Thyroid gland (tissue), 4 donors: ENCODE measurements at regions not wholly inside any gene's neighbourhood (a gene's known extent, or its start where the extent isn't known, plus 50 kb on each side); places are given as distances from the start of the nearest gene placed in this dataset.

Source experiments
- POLR2A ChIP-seq, 2 donors: fragments of 450-650 bp; IDR thresholded peaks; one replicate each; pipeline ENCODE4 v1.6.1; 2017; ENCODE audit warnings: antibody characterized with exemption in 2 of 2, mild to moderate bottlenecking in 2 of 2, moderate library complexity in 1 of 2
- TF ChIP-seq, protein P1 (sequence below), 6 experiments: fragments of 200-600 bp in 3 of 6; fragments of 450-650 bp in 3 of 6; sonication (generic) in 3 of 6; IDR thresholded peaks; one replicate each; pipeline ENCODE4 v1.5.1; 2016 to 2019; ENCODE audit warnings: antibody characterized with exemption in 6 of 6, mild to moderate bottlenecking in 2 of 6, inconsistent platforms in 1 of 6, moderate library complexity in 1 of 6

DNA sequence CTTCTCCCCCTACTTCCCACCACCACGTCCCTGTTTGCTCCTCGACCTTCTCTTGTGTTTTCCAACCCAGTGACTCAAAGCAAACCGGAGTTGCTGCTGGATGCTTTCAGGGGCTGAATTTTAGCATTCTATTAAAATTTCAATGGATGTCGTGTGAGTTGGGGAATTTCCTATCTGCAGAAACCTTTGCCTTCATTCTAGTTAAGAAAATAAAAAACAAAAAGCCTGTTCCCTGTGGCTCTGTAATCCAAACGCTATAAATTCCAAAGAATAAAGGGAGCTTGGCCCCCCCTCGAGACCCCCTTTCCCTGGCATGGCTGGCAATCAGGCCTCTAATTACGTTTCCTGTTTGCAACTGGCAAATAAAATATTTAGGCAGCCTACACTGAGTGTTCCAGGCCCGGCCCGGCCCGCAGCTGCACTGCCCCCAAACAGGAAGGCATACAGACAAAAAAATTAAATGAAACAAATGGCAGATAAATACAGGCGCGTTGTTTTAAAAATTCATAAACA is 139.4 kb upstream of the PPP1R26 start:
- TF ChIP-seq, protein P1, sequence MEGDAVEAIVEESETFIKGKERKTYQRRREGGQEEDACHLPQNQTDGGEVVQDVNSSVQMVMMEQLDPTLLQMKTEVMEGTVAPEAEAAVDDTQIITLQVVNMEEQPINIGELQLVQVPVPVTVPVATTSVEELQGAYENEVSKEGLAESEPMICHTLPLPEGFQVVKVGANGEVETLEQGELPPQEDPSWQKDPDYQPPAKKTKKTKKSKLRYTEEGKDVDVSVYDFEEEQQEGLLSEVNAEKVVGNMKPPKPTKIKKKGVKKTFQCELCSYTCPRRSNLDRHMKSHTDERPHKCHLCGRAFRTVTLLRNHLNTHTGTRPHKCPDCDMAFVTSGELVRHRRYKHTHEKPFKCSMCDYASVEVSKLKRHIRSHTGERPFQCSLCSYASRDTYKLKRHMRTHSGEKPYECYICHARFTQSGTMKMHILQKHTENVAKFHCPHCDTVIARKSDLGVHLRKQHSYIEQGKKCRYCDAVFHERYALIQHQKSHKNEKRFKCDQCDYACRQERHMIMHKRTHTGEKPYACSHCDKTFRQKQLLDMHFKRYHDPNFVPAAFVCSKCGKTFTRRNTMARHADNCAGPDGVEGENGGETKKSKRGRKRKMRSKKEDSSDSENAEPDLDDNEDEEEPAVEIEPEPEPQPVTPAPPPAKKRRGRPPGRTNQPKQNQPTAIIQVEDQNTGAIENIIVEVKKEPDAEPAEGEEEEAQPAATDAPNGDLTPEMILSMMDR (IDR thresholded peaks at IDR 0.05): no peak
- no peak for TF ChIP-seq POLR2A (IDR thresholded peaks at IDR 0.05)
